Neuronal stem cell (in vitro differentiated cells): ENCODE measurements at regions not wholly inside any gene's neighbourhood (a gene's known extent, or its start where the extent isn't known, plus 50 kb on each side); places are given as distances from the start of the nearest gene placed in this dataset.

Source experiments
- DNase-seq: peaks from one replicate; pipeline ENCODE4 v3.0.0-alpha.2; 2013; ENCODE audit warnings: low spot score
- H2AFZ ChIP-seq: one replicate; pipeline ENCODE4 v1.6.1; 2013; ENCODE audit warnings: mild to moderate bottlenecking, low read length, inconsistent platforms
- H2AK5ac ChIP-seq: 2 replicates; pipeline ENCODE4 v1.6.1; 2013; ENCODE audit warnings: low read depth, mild to moderate bottlenecking, inconsistent platforms, low read length, moderate library complexity, mixed read lengths
- H2BK120ac ChIP-seq: 2 replicates; pipeline ENCODE4 v1.6.1; 2013; ENCODE audit warnings: low read depth, mild to moderate bottlenecking, inconsistent platforms, low read length, moderate library complexity, mixed read lengths
- H2BK12ac ChIP-seq: one replicate; pipeline ENCODE4 v1.6.1; 2013; ENCODE audit warnings: low read length, inconsistent platforms
- H2BK15ac ChIP-seq: 2 replicates; pipeline ENCODE4 v1.6.1; 2013; ENCODE audit warnings: mild to moderate bottlenecking, low read length, inconsistent platforms, mixed read lengths
- H2BK5ac ChIP-seq: one replicate; pipeline ENCODE4 v1.6.1; 2013; ENCODE audit warnings: inconsistent platforms, mild to moderate bottlenecking, low read length, moderate library complexity
- H3K14ac ChIP-seq: one replicate; pipeline ENCODE4 v1.6.1; 2013; ENCODE audit warnings: low read length, inconsistent platforms
- H3K18ac ChIP-seq: 2 replicates; pipeline ENCODE4 v1.6.1; 2013; ENCODE audit warnings: low read length, inconsistent platforms
- H3K23ac ChIP-seq: 2 replicates; pipeline ENCODE4 v1.6.1; 2013; ENCODE audit warnings: low read depth, mild to moderate bottlenecking, mixed read lengths, low read length, inconsistent platforms; ENCODE audit not compliant: poor library complexity
- H3K27ac ChIP-seq: replicated peaks from 3 replicates; pipeline ENCODE4 v1.5.1; 2013; ENCODE audit warnings: low read length, inconsistent platforms
- H3K27me3 ChIP-seq, 3 experiments: 2 replicates each; pipeline ENCODE4 v1.6.1; 2013; ENCODE audit warnings: low read length in 3 of 3, mild to moderate bottlenecking in 2 of 3, inconsistent platforms in 1 of 3, low read depth in 1 of 3, mixed read lengths in 1 of 3, moderate library complexity in 1 of 3; ENCODE audit not compliant: control insufficient read depth in 3 of 3, insufficient read depth in 3 of 3
- H3K36me3 ChIP-seq, 2 donors: replicated peaks in 1 of 2; 2 replicates each; pipeline ENCODE4 v1.6.1; 2013; ENCODE audit warnings: low read length in 2 of 2; ENCODE audit not compliant: control insufficient read depth in 2 of 2, insufficient read depth in 2 of 2
- H3K4ac ChIP-seq: 2 replicates; pipeline ENCODE4 v1.6.1; 2013; ENCODE audit warnings: inconsistent platforms, mild to moderate bottlenecking, low read length, moderate library complexity
- H3K4me1 ChIP-seq, 2 donors: 1 replicate in 1 of 2; 2 replicates in 1 of 2; pipeline ENCODE4 v1.6.1; 2013; ENCODE audit warnings: low read length in 2 of 2, low read depth in 1 of 2; ENCODE audit not compliant: control insufficient read depth in 2 of 2, insufficient read depth in 1 of 2
- H3K4me2 ChIP-seq: one replicate; pipeline ENCODE4 v1.6.1; 2013; ENCODE audit warnings: mild to moderate bottlenecking, low read length, inconsistent platforms; ENCODE audit not compliant: insufficient read depth, poor library complexity, severe bottlenecking
- H3K4me3 ChIP-seq, 2 donors: 2 replicates each; pipeline ENCODE4 v1.5.1; 2013; ENCODE audit warnings: low read length in 2 of 2, mild to moderate bottlenecking in 2 of 2, inconsistent platforms in 1 of 2, moderate library complexity in 1 of 2
- H3K79me1 ChIP-seq: one replicate; pipeline ENCODE4 v1.6.1; 2013; ENCODE audit warnings: low read depth, mild to moderate bottlenecking, inconsistent platforms, low read length, moderate library complexity
- H3K9ac ChIP-seq: one replicate; pipeline ENCODE4 v1.6.1; 2013; ENCODE audit warnings: mild to moderate bottlenecking, low read depth, low read length, inconsistent platforms; ENCODE audit not compliant: poor library complexity
- H3K9me3 ChIP-seq, 2 donors: replicated peaks in 1 of 2; 2 replicates each; pipeline versions ENCODE3 to v1.6.1; 2013; ENCODE audit warnings: low read length in 2 of 2, mild to moderate bottlenecking in 2 of 2, inconsistent platforms in 1 of 2, low read depth in 1 of 2, mixed read lengths in 1 of 2, moderate library complexity in 1 of 2; ENCODE audit not compliant: control insufficient read depth in 2 of 2, insufficient read depth in 1 of 2
- H4K8ac ChIP-seq: one replicate; pipeline ENCODE4 v1.6.1; 2013; ENCODE audit warnings: low read depth, mild to moderate bottlenecking, inconsistent platforms, low read length, moderate library complexity
- H4K91ac ChIP-seq: one replicate; pipeline ENCODE4 v1.6.1; 2013; ENCODE audit warnings: low read length, low read depth, mild to moderate bottlenecking, inconsistent platforms; ENCODE audit not compliant: poor library complexity
- WGBS, 2 donors: extraction: QIAGEN DNeasy Blood & Tissue Kit; methylation state at CpG; one replicate each; pipeline ENCODE4 v1.1.7; 2013; ENCODE audit warnings: missing lambda C conversion rate in 2 of 2, mixed read lengths in 1 of 2; ENCODE audit not compliant: insufficient read length in 2 of 2, insufficient replicate concordance in 1 of 2; ENCODE audit errors: extremely low coverage in 2 of 2; 5-methylcytosine and 5-hydroxymethylcytosine counted together

DNA sequence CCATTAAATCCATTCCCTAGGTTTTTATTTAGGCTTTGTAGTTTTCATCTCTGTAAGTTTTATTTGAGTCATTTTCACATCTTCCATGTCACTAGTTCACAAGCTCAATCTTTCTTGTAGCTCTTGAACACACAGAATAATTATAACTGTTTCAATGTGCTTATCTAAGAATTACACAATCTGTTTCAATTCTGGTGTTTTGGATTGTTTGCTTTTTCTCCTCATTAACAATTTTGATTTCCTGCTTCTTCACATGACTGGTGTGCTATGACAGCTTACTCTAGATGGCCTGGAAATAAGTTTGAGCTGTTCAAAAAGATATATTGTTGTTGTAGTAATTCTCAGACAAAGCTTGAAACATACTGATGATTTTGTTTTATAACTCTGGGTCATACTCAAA lies 1974.1 kb upstream of the NUDT12 start:
- Histone ChIP-seq H2BK5ac (no peak overlapping the region), H2BK12ac (no peak overlapping the region), H3K4me2 (no peak overlapping the region), H3K4ac (no peak overlapping the region), H3K14ac (no peak overlapping the region), H3K9ac (no peak overlapping the region), H3K27me3 (no peaks in the 10 kb centered on the region), H3K36me3 (no peaks in the 10 kb centered on the region), H3K18ac (no peak overlapping the region), H4K8ac (no peak overlapping the region), H2BK120ac (no peak overlapping the region), H3K4me1 (no peaks in the 10 kb centered on the region), H2AK5ac (no peak overlapping the region), H4K91ac (no peak overlapping the region), H3K79me1 (no peaks in the 10 kb centered on the region), H2BK15ac (no peak overlapping the region), H3K23ac (no peak overlapping the region), H2AFZ (no peak overlapping the region), H3K9me3 (no peaks in the 10 kb centered on the region), H3K4me3 (no peak overlapping the region), H3K27ac (no peak overlapping the region)
- no peak for DNase-seq

DNA sequence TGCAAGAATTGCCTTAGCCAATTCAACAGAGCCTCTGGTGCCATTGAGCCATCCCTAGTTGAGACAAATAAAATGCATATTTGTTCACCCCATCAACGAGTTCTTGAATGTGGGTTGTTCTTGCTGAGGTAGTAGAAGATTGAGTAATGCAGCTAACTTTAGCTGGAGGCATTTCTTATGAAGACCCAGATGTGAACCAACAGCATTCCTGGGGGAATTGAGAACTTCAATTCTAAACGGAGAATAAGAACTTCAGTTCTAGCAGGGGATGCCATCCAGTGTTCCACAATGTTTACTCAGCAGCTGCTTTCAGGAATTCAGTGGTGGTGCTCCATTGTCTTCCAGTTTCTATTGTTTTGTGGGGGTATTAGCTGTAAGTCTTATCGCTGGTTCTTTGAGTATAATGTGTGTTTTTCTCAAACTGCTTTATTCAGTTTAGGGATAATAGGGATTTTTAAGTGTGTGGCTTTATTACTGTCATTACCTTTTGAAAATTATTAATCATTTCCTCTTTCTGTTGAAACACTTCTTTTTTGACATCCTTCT lies 1968.2 kb upstream of the NUDT12 start:
- Histone ChIP-seq H2BK5ac (no peak overlapping the region), H3K4me2 (no peak overlapping the region), H3K79me1 (no peaks in the 10 kb centered on the region), H3K36me3 (no peaks in the 10 kb centered on the region), H3K27me3 (no peaks in the 10 kb centered on the region), H2BK12ac (no peak overlapping the region), H3K4ac (no peak overlapping the region), H2AFZ (no peak overlapping the region), H3K23ac (no peak overlapping the region), H2AK5ac (no peak overlapping the region), H3K14ac (no peak overlapping the region), H4K91ac (no peak overlapping the region), H3K27ac (no peak overlapping the region), H3K4me3 (no peak overlapping the region), H4K8ac (no peak overlapping the region), H3K4me1 (no peaks in the 10 kb centered on the region), H2BK120ac (no peak overlapping the region), H3K9me3 (peaks cover 0 to 4% of the 10 kb centered on the region in 2 donors), H3K9ac (no peak overlapping the region), H3K18ac (no peak overlapping the region), H2BK15ac (no peak overlapping the region)
- no peak for DNase-seq
- WGBS, 2 donors: no CpG with 5 or more reads among the region's 3 CpGs

DNA sequence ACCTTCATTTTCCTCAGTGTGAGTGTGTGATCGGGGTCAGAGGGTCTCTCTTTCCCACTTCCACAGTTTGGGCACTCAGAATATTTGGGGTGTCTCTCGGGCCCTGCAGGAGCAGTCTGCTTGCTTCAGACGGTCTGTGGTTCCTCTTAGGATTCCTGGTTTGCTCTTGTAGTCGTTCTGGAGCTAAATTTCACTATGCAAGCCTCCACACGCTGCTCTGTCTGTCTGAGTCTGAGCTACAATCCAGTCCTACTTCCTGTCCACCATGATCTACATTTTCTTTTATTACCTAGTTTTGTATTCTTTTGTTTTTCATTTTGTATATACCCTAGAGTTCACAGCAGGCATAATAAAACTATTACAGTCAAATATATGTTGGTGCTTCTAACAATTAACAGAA lies 1967.3 kb upstream of the NUDT12 start:
- no CpG with 5 or more reads among the region's 5 CpGs for WGBS, 2 donors
- peaks cover 0 to 4% of the 10 kb centered on the region in 2 donors for H3K9me3 ChIP-seq
- no peak for DNase-seq

DNA sequence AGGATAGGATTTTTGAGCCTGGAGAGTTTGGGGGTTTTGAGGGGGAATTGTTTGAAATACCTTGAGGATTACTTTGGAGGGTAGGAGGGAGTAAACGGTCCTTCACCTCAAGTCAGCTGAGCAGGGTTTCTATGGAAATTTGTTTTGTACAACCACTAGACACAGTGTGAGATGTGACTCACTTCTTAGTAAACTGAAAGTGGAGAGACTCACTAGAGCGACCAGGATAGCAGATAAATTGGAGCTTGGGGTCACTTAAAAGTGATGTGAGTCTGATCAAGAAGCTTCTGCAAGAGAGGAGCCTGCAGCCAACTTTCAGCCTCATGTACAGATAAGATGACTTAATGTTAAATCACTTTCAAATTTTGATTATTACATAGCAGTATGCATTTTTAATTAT lies 1945.9 kb upstream of the NUDT12 start:
- no CpG with 5 or more reads among the region's 2 CpGs for WGBS, 2 donors

More for the DNA sequence above, 1967.3 kb upstream of the NUDT12 start:
- Histone ChIP-seq H3K9ac (no peak overlapping the region), H3K4ac (no peak overlapping the region), H2AFZ (peak overlapping the region; percentile 17), H3K4me1 (no peaks in the 10 kb centered on the region), H3K4me3 (no peak overlapping the region), H3K27me3 (no peaks in the 10 kb centered on the region), H3K14ac (no peak overlapping the region), H2BK15ac (no peak overlapping the region), H2BK120ac (no peak overlapping the region), H3K23ac (no peak overlapping the region), H4K8ac (no peak overlapping the region), H2AK5ac (no peak overlapping the region), H2BK5ac (no peak overlapping the region), H2BK12ac (no peak overlapping the region), H3K27ac (no peak overlapping the region), H3K18ac (no peak overlapping the region), H3K36me3 (no peaks in the 10 kb centered on the region), H3K79me1 (no peaks in the 10 kb centered on the region), H4K91ac (no peak overlapping the region), H3K4me2 (no peak overlapping the region)

More for the DNA sequence above, 1945.9 kb upstream of the NUDT12 start:
- Histone ChIP-seq H4K8ac (no peak overlapping the region), H3K4me1 (peaks cover 2 to 4% of the 10 kb centered on the region in 2 donors), H2BK5ac (no peak overlapping the region), H3K27me3 (no peaks in the 10 kb centered on the region), H3K9ac (no peak overlapping the region), H2BK12ac (no peak overlapping the region), H3K4me3 (no peak overlapping the region), H3K23ac (no peak overlapping the region), H4K91ac (no peak overlapping the region), H3K4ac (no peak overlapping the region), H3K4me2 (no peak overlapping the region), H2BK15ac (no peak overlapping the region), H3K79me1 (no peaks in the 10 kb centered on the region), H2AFZ (peak overlapping the region; percentile 66), H2AK5ac (no peak overlapping the region), H3K18ac (no peak overlapping the region), H3K14ac (no peak overlapping the region), H3K27ac (no peak overlapping the region), H3K36me3 (no peaks in the 10 kb centered on the region), H3K9me3 (no peaks in the 10 kb centered on the region), H2BK120ac (no peak overlapping the region)
- DNase-seq: no peak
